ENCODE measurements at regions not wholly inside any gene's neighbourhood (a gene's known extent, or its start where the extent isn't known, plus 50 kb on each side); places are given as distances from the start of the nearest gene placed in this dataset.

DNA sequence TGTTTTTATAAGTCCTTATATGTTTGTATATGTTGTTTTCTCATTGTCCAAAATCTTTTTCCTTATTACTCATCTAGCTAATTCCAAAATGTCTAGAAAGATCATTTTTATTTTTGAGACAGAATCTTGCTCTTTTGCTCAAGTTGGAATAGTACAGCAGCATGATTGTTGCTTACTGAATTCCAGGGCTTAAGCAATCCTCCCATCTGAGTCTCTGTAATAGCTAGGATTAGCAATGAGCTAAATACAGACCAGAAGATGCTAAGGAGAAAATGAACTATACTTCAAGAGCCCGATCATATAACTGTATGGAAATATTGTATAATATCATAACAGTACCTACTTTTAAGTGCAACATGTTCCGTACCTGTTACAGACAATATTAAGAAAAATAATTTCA lies 1027.0 kb downstream of the STIM2 start:
- no peak for DNase-seq (ENCODE audit: low spot score)
- Mint-ChIP-seq H3K27me3 (ENCODE audit: insufficient read depth) (no peaks in the 10 kb centered on the region), H3K36me3 (ENCODE audit: low read depth) (no peaks in the 10 kb centered on the region), H3K4me1 (ENCODE audit: low read depth) (no peaks in the 10 kb centered on the region), H3K9me3 (peaks cover 8% of the 10 kb centered on the region), H3K27ac (no peak overlapping the region), H3K4me3 (no peak overlapping the region)
- intact Hi-C loops (cut with micrococcal nuclease): no loop called here

DNA sequence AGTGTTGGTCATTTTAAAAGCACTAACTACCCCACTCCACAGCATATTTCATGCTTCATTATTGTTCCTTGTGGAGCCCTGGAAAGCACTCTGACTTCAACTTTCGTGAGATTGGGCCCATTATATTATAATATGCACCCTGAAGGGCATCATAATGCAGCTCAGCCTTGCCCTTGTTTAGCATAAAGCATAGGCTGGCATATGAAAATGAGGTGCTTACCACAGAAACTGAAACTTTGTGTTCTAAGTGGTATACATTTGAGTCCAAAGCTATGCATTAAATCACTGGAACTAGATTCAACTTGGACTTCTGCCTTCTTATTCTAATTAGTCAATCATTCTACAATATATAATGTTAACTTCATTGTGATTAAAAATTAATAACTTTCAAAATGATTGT lies 1027.9 kb downstream of the STIM2 start:
- H3K9me3 Mint-ChIP-seq: peaks cover 8% of the 10 kb centered on the region
- no peaks in the 10 kb centered on the region for H3K27me3 Mint-ChIP-seq (ENCODE audit: insufficient read depth)
- H3K27ac Mint-ChIP-seq: no peak overlapping the region
- intact Hi-C loops (cut with micrococcal nuclease): no loop called here
- no peaks in the 10 kb centered on the region for H3K36me3 Mint-ChIP-seq (ENCODE audit: low read depth)
- no peak overlapping the region for H3K4me3 Mint-ChIP-seq
- H3K4me1 Mint-ChIP-seq (ENCODE audit: low read depth): no peaks in the 10 kb centered on the region
- no peak for DNase-seq (ENCODE audit: low spot score)

DNA sequence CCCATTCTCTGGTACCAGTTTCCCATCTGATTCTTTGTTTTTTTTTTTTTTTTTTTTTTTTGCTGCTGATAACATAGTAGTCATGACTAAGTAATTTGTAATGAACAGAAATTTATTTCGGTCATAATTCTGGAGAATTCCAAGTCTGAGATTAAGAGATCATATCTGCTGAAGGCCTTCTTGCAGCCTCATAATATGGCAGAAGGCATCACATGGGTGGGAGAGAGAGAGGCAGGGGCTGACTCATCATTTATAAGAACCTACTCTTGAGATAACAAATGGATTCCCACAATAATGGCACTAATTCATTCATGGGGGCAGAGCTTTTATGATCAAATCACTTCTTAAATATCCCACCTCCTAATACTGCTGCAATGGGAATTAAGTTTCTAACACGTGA lies 1034.3 kb downstream of the STIM2 start:
- intact Hi-C loops (cut with micrococcal nuclease): no loop called here
- Mint-ChIP-seq H3K27ac (no peak overlapping the region), H3K4me3 (no peak overlapping the region), H3K27me3 (ENCODE audit: insufficient read depth) (no peaks in the 10 kb centered on the region), H3K9me3 (peaks cover 16% of the 10 kb centered on the region), H3K36me3 (ENCODE audit: low read depth) (no peaks in the 10 kb centered on the region), H3K4me1 (ENCODE audit: low read depth) (no peaks in the 10 kb centered on the region)
- DNase-seq (ENCODE audit: low spot score): no peak

- DNase-seq (ENCODE audit: low spot score): no peak
Observed at GRCh38 chr4:27908356-27908755, 1047.7 kb downstream of the STIM2 start.

DNA sequence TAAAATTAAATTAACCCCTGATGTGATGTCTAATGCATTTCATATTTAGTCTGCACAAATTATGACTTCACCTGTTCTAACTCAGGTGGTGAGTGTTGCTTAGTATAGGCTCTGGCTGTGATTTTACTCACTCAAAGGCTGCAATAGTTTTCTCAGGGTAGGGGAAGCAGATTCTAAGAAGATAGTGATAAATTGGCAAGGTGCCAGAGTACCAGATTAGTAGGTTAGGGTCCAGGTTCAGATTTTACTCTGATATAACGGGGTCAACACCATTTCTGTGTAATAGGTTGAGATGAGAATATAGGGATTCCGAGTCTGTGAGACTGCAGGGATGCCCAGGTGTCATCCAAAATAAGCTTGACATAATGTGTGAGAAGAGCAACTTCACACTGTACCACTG lies 1049.6 kb downstream of the STIM2 start:
- Mint-ChIP-seq H3K4me3 (no peak overlapping the region), H3K4me1 (ENCODE audit: low read depth) (no peaks in the 10 kb centered on the region), H3K27ac (no peak overlapping the region), H3K36me3 (ENCODE audit: low read depth) (no peaks in the 10 kb centered on the region), H3K9me3 (peaks cover 3% of the 10 kb centered on the region), H3K27me3 (ENCODE audit: insufficient read depth) (no peaks in the 10 kb centered on the region)
- no peak for DNase-seq (ENCODE audit: low spot score)
- intact Hi-C loops (cut with micrococcal nuclease): no loop called here

More at GRCh38 chr4:27908356-27908755, 1047.7 kb downstream of the STIM2 start:
- Mint-ChIP-seq H3K27ac (no peak overlapping the region), H3K4me3 (no peak overlapping the region), H3K36me3 (ENCODE audit: low read depth) (no peaks in the 10 kb centered on the region), H3K27me3 (ENCODE audit: insufficient read depth) (no peaks in the 10 kb centered on the region), H3K4me1 (ENCODE audit: low read depth) (no peaks in the 10 kb centered on the region), H3K9me3 (peaks cover under 1% of the 10 kb centered on the region)
- intact Hi-C loops (cut with micrococcal nuclease): no loop called here

DNA sequence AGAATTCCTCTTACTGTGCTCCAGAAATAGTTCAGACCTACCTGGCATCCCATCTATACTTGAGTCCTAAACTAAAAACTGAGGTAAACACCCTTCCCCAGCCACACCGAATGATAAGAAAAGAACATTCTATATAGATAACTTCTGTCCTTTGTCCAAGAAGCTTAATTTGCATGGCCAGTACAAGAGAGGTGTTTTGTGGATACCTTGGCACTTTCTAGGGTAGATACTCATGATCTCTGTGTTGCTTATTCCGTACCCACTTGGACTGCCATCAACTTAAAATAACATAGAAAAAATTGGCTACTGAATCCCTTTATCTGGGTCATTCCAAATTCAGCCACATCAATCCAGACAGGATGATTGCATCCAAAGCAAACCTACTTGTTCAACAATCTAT lies 1050.4 kb downstream of the STIM2 start:
- peaks cover 3% of the 10 kb centered on the region for H3K9me3 Mint-ChIP-seq
- DNase-seq (ENCODE audit: low spot score): no peak
- H3K27ac Mint-ChIP-seq: no peak overlapping the region
- H3K27me3 Mint-ChIP-seq (ENCODE audit: insufficient read depth): no peaks in the 10 kb centered on the region
- H3K4me1 Mint-ChIP-seq (ENCODE audit: low read depth): no peaks in the 10 kb centered on the region
- intact Hi-C loops (cut with micrococcal nuclease): no loop called here
- no peak overlapping the region for H3K4me3 Mint-ChIP-seq
- no peaks in the 10 kb centered on the region for H3K36me3 Mint-ChIP-seq (ENCODE audit: low read depth)

DNA sequence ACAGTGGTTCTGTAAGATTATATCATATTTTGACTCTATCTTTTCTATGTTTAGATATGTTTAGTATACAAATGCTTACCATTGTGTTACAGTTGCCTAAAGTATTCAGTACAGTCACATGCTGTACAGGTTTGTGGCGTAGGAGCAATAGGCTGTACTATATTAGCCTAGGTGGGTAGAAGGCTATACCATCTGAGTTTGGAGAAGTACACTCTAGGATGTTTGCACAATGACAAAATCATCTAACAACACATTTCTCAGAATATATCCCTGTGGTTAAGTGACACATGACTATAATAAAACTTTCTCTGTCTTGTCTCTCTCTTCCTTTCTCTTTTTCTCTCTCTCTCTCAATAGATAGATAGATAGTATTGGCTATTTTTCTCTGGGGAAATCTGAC lies 1053.1 kb downstream of the STIM2 start:
- Mint-ChIP-seq H3K27me3 (ENCODE audit: insufficient read depth) (no peaks in the 10 kb centered on the region), H3K9me3 (peaks cover 3% of the 10 kb centered on the region), H3K4me3 (no peak overlapping the region), H3K36me3 (ENCODE audit: low read depth) (no peaks in the 10 kb centered on the region), H3K4me1 (ENCODE audit: low read depth) (no peaks in the 10 kb centered on the region), H3K27ac (no peak overlapping the region)
- intact Hi-C loops (cut with micrococcal nuclease): no loop called here
- DNase-seq (ENCODE audit: low spot score): no peak

DNA sequence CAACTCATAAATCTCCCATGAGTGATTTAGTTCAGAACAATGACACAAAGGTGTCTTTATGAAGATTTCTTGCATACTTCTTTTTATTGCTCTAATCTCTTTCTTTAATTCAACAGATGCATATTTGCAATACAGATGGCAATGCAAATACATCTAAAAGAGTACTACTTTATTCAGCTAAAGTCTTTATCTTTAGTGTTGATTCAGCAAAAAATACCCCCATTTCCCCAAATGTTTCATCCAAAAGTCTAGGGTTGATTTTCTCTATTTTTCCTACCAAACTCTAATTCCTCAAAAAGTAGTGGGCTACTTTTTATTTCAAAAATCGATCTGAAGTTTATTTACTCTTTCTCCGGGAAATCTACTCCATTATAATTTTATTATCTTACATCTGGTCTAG lies 1055.2 kb downstream of the STIM2 start:
- peaks cover 5% of the 10 kb centered on the region for H3K9me3 Mint-ChIP-seq
- H3K4me3 Mint-ChIP-seq: no peak overlapping the region
- intact Hi-C loops (cut with micrococcal nuclease): no loop called here
- no peaks in the 10 kb centered on the region for H3K27me3 Mint-ChIP-seq (ENCODE audit: insufficient read depth)
- no peak overlapping the region for H3K27ac Mint-ChIP-seq
- no peak for DNase-seq (ENCODE audit: low spot score)
- H3K4me1 Mint-ChIP-seq (ENCODE audit: low read depth): no peaks in the 10 kb centered on the region
- H3K36me3 Mint-ChIP-seq (ENCODE audit: low read depth): no peaks in the 10 kb centered on the region

DNA sequence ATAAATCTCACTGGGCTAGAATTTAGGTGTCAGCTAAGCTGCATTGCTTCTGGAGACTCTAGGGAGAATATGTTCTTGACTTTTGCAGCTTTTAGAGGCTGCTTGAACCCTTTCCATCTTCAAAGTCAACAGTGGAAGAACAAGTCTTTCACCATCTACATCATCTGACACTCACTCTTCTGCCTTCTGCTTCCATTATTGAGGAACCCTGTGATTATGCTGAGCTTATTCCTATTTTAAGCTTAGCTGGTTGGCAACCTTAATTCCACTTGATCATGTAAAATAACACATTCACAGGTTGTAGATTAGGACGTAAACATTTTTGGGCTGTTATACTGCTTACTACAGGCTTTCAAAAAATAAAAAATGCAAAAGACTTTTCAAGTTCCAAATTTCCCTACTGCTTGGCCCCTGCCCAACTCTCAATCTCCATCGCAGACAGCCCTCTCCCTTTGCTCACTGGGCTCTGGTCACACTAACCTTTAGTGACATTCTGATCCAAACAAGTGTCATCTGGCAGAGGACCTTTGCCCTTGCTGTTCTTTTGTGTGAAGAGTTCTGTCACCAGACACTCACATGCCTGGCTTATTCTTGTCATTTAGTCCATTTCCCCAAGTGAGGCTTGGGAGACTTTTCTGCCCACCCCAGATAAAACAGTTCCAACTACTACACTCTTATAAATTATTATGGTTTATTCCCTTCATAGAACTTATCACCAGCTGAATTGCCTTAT lies 1056.0 kb downstream of the STIM2 start:
- intact Hi-C loops (cut with micrococcal nuclease): no loop called here
- H3K27ac Mint-ChIP-seq: no peak overlapping the region

DNA sequence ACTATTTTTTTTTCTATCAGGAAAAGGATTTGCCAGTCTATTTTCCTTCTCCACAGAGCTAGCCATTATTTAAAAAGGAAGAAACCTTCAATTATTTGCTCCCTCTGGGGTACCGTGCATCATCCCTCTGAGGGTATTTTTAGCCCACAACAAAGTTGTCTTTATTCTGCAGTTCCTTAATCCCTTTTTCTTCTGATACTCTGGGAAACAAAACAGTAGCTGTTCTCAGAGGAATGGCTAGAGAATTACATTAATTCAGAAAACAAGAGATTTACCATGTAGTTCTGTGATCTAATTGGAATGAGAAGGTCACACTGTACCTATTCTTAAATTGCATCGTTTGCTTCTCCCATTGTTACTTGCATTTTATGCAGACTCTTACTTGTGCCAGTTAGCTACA lies 1056.7 kb downstream of the STIM2 start:
- no peaks in the 10 kb centered on the region for H3K36me3 Mint-ChIP-seq (ENCODE audit: low read depth)
- H3K27ac Mint-ChIP-seq: no peak overlapping the region
- no peak for DNase-seq (ENCODE audit: low spot score)

More for the DNA sequence above, 1056.0 kb downstream of the STIM2 start:
- Mint-ChIP-seq H3K4me3 (no peak overlapping the region), H3K9me3 (peaks cover 6% of the 10 kb centered on the region), H3K36me3 (ENCODE audit: low read depth) (no peaks in the 10 kb centered on the region), H3K4me1 (ENCODE audit: low read depth) (no peaks in the 10 kb centered on the region), H3K27me3 (ENCODE audit: insufficient read depth) (no peaks in the 10 kb centered on the region)
- no peak for DNase-seq (ENCODE audit: low spot score)

GRCh38 chr4:27921231-27921630 lies 1060.6 kb downstream of the STIM2 start:
- no peaks in the 10 kb centered on the region for H3K36me3 Mint-ChIP-seq (ENCODE audit: low read depth)
- peaks cover 3% of the 10 kb centered on the region for H3K9me3 Mint-ChIP-seq
- H3K4me1 Mint-ChIP-seq (ENCODE audit: low read depth): no peaks in the 10 kb centered on the region
- intact Hi-C loops (cut with micrococcal nuclease): no loop called here
- DNase-seq (ENCODE audit: low spot score): no peak
- H3K27me3 Mint-ChIP-seq (ENCODE audit: insufficient read depth): no peaks in the 10 kb centered on the region
- H3K4me3 Mint-ChIP-seq: no peak overlapping the region
- H3K27ac Mint-ChIP-seq: no peak overlapping the region

More for the DNA sequence above, 1056.7 kb downstream of the STIM2 start:
- H3K9me3 Mint-ChIP-seq: peaks cover 6% of the 10 kb centered on the region
- H3K4me1 Mint-ChIP-seq (ENCODE audit: low read depth): no peaks in the 10 kb centered on the region
- no peak overlapping the region for H3K4me3 Mint-ChIP-seq
- intact Hi-C loops (cut with micrococcal nuclease): no loop called here
- H3K27me3 Mint-ChIP-seq (ENCODE audit: insufficient read depth): no peaks in the 10 kb centered on the region

DNA sequence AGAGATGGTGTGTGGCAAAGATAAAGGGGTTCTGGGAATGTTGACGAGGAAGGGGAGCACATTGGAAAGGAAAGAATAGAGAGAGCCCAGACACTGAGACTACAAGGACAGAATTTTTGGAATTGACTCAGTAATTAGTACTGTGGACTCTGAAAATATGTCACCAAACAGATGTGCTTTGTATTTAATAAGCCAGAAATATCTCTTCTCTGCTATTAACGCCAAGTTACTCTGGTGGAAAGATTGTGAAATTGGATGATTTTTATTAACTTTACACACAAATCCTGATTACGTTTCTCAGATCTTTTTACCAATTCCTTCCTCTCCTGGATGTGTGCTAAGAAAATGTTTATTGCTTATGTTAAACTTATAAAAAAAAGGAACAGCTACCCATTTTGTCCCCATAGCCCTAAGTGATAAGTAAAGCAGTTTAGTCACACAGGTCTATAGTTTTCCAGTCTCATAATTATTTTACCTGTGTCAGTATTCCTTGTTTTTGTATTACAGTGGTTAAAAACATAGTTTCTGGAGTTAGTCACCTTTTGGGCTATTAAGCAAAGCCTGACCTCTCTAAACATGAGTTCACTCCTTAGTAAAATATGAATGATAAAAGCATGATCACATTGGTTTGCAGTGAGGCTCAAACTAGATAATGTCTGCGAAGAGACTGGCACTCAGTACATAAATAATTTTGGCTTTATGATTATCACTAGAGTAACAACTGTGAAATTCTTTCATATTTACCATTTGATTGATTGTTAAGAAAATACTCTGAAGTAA lies 1068.3 kb downstream of the STIM2 start:
- no peak for DNase-seq (ENCODE audit: low spot score)
- Mint-ChIP-seq H3K4me1 (ENCODE audit: low read depth) (no peaks in the 10 kb centered on the region), H3K4me3 (no peak overlapping the region), H3K27ac (no peak overlapping the region), H3K36me3 (ENCODE audit: low read depth) (no peaks in the 10 kb centered on the region), H3K27me3 (ENCODE audit: insufficient read depth) (no peaks in the 10 kb centered on the region), H3K9me3 (peaks cover 4% of the 10 kb centered on the region)
- intact Hi-C loops (cut with micrococcal nuclease): no loop called here

- no peak overlapping the region for H3K4me3 Mint-ChIP-seq
- H3K4me1 Mint-ChIP-seq (ENCODE audit: low read depth): no peaks in the 10 kb centered on the region
- no peaks in the 10 kb centered on the region for H3K27me3 Mint-ChIP-seq (ENCODE audit: insufficient read depth)
- intact Hi-C loops (cut with micrococcal nuclease): no loop called here
- H3K27ac Mint-ChIP-seq: no peak overlapping the region
- no peaks in the 10 kb centered on the region for H3K36me3 Mint-ChIP-seq (ENCODE audit: low read depth)
- peaks cover 4% of the 10 kb centered on the region for H3K9me3 Mint-ChIP-seq
- no peak for DNase-seq (ENCODE audit: low spot score)
Observed at GRCh38 chr4:27930291-27930690, 1069.7 kb downstream of the STIM2 start.
